ENCODE measurements at regions not wholly inside any gene's neighbourhood (a gene's known extent, or its start where the extent isn't known, plus 50 kb on each side); places are given as distances from the start of the nearest gene placed in this dataset.

DNA sequence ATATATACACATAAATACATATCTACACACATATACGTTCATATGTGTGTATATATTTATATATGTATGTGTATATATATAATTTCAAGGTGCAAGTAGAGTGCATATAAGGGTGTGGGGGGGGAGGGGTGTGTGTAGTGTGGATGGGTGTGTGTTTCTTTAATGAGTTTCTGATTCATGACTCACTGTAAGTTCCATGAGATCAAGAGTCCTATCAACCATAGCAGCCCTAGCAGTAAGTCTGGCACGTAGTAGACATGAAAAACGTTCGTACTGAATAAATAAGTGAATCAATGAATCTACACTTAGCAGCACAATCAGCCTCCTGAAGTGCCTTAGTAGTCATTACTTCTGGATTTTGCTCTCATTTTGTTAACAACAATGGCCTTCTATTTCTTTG, 61.9 kb upstream of the KRTAP11-1 start (continued):
- no peak for TF ChIP-seq GTF2F1 (IDR thresholded peaks at IDR 0.05; ENCODE audit: borderline replicate concordance, low read depth, low read length)
- no peak for TF ChIP-seq GABPA (IDR thresholded peaks at IDR 0.05; ENCODE audit: borderline replicate concordance, insufficient read depth, low read length)
- TF ChIP-seq TCF12 (IDR thresholded peaks at IDR 0.05; ENCODE audit: low read depth, low read length) = no peak
- no peak for TF ChIP-seq BACH1 (IDR thresholded peaks at IDR 0.05; ENCODE audit: low read length)
- no peak for TF ChIP-seq CBX8 (IDR thresholded peaks at IDR 0.05; ENCODE audit: borderline replicate concordance, low read depth, low read length)
